HFF-Myc (cell line): ENCODE measurements at regions not wholly inside any gene's neighbourhood (a gene's known extent, or its start where the extent isn't known, plus 50 kb on each side); places are given as distances from the start of the nearest gene placed in this dataset.

Experiments used
- DNase-seq: peaks from one replicate; pipeline ENCODE4 v3.0.0-alpha.2; 2011; ENCODE audit warnings: low read depth; ENCODE audit errors: extremely low read depth
- H3K4me3 ChIP-seq: replicated peaks from 2 replicates; pipeline ENCODE4 v1.5.1; 2011; ENCODE audit warnings: low read depth, mild to moderate bottlenecking, control low read depth, low read length
- CTCF ChIP-seq: IDR thresholded peaks from 2 replicates; pipeline ENCODE4 v1.5.1; 2012; ENCODE audit warnings: mild to moderate bottlenecking, low read depth, low read length, control low read depth; ENCODE audit errors: missing control alignments

- TF ChIP-seq CTCF: no peak
- DNase-seq: no peak
- H3K4me3 ChIP-seq: no peak overlapping the region
Observed at GRCh38 chr6:21321076-21321475, 272.5 kb upstream of the SOX4 start.

- DNase-seq: no peak
- TF ChIP-seq CTCF: no peak
- no peak overlapping the region for H3K4me3 ChIP-seq
Observed at GRCh38 chr6:21321531-21321930, 272.0 kb upstream of the SOX4 start.

DNA sequence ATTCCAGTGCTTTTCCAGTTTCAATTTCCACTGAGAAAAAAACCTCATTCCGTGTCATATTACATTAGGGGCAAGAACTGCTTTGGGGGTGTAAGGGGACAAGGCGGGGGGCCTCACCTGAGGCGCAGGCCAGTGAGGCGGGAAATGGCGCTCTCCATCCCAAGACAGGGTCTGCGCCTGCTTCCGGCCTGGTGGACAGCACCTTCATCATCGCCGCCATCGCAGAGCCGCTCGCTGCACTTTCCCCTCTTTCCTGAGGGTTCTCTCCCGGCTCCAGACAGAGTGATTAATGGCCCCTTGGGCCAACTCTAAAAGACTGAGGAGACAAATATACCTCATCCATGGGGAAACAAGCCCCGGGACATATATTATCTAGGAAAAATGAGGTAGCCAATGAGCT, 270.0 kb upstream of the SOX4 start:
- TF ChIP-seq CTCF: no peak
- no peak overlapping the region for H3K4me3 ChIP-seq
- DNase-seq: no peak

DNA sequence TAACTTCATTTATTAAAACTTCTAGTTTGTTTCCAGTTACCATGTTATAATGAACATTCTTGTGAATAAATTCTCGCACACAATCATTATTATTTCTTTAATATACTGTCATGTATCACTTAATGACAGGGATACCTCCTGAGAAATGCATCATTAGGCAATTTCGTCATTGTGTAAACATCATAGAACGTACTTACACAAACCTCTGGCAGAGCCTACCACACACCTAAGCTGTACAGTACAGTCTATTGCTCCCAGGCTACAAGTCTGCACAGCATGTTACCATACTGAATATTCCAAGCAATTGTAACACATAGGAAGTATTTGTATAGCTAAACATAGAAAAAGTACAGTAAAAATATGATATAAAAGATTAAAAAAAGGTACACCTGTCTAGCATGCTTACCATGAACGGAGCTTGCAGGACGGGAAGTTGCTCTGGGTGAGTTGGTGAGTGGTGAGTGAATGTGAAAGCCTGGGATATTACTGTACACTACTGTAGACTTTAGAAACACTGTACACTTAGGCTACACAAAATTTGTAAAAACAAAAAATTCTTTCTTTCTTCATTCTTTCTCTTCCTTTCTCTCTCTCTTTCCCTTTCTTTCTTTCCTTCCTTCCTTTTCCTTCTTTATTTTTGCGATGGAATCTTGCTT, 268.2 kb upstream of the SOX4 start:
- TF ChIP-seq CTCF: no peak
- H3K4me3 ChIP-seq: no peak overlapping the region
- DNase-seq: no peak

DNA sequence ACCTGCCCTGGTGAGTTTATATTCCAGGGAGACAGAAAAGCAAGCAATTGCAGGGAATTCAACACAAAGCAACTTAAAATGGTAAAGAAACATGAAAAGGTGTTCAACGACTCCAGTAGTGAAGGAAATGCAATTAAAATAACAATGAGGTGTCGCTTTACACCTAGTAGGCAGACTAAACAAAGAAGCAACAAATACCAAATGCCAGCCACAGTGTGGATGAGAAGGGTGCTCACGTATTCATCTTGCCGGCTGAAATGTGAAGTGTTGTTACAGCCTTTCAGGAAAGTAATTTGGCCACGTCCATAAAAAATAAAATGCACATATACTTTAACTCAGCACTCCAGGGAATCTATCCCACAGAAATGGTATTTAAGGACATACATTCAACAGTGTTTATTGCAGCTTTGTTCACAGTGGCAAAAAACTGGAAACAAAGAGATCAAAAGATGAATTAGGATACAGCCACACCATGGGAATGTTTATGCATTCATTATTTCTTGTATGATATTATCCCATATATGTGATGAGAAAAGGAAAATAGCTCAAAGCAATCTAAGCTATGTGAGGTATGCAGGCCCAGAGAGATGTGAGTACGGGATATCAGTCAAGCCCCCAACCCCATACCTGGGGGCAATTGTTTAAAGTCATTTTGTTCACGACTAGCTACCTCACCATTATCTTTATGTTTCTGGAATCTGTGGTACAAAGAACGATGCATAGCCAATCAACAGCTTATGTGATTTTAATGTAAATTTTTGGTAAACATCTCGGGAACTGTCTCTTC, 266.0 kb upstream of the SOX4 start:
- H3K4me3 ChIP-seq: no peak overlapping the region
- no peak for DNase-seq

GRCh38 chr6:21331235-21331634, 262.3 kb upstream of the SOX4 start:
- no peak for TF ChIP-seq CTCF
- DNase-seq: no peak
- H3K4me3 ChIP-seq: no peak overlapping the region

More for the DNA sequence above, 266.0 kb upstream of the SOX4 start:
- no peak for TF ChIP-seq CTCF
